ELR (cell line): ENCODE measurements at regions not wholly inside any gene's neighbourhood (a gene's known extent, or its start where the extent isn't known, plus 50 kb on each side); places are given as distances from the start of the nearest gene placed in this dataset.
"Not testable (repeated sequence)": the region's sequence is repeated elsewhere in the genome, so short reads cannot be mapped to it uniquely, and the experiment has no call there.

Experiments
- DNase-seq: peaks from one replicate; pipeline ENCODE4 v3.0.0-alpha.2; 2015; ENCODE audit warnings: low read depth

DNA sequence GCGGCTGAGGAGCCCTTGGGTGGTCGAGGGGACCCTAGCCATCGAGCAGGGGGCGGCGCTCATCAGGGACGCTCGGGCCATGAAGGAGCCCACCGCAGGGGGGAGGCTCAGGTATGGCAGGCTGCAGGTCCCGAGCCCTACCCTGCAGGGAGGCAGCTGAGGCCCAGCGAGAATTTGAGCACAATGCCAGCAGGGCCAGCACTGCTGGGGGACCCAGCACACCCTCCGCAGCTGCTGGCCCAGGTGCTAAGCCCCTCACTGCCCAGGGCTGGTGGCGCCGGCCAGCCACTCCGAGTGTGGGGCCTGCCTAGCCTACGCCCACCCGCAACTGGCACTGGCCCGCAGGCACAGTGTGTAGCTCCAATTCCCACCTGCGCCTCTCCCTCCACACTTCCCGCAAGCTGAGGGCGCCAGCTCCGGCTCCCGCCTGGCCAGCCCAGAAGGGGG, 325.4 kb upstream of the FRG1 start:
- no peak for DNase-seq

DNA sequence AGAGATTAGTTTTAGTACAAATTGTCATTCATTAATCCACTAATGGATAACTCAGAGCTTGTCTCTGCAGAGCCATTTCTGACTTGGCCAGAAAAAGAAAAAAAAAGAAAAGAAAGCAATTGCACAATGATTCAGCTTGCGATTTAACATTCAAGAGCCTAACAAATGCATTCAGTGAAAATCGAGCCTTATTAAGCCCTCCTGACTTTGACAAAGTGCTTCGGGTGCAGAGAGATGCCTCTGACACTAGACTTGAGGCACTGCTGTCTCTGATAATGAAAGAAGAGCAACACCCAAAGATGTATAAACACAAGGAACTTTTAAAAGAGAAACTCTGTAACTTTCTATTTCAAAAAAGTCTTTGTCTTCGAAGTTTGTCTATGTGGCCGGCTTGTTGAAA, 322.9 kb upstream of the FRG1 start:
- DNase-seq = not testable (repeated sequence)

DNA sequence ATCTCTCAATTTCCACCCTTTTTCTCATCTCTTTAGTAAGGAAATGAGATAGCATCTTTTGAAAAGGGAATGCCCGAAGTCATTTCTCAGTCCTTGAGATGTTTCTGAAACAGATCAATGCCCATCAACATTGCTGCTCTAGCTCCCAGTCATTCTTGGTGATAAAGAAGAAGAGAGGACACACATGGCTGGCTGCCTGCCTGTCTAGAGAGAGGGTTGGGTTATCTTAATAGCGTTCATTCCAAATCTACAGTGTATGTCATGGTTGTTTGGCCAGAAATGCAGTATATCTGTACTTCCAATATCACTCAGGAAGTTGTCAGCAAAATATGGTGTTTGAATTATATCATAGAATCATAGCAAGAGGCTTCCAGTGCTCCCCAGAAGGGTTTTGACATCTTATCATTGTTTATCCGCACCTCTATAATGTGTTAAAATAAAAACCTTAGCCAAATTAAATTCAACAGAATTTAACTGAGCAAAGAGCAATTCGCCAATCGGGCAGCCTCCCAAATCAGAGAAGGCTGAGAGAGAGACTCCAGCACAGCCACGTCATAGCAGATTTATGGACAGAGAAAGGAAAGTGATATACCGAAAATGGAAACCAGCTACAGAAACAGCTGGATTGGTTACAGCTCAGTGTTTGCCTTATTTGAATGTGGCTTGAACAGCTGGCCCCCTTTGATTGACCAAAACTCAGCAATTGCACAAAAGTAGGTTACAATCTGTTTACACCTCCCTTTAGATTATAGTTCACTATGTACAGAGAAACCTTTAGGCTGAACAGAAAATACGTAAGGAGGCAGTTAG, 321.0 kb upstream of the FRG1 start:
- DNase-seq = not testable (repeated sequence)

DNA sequence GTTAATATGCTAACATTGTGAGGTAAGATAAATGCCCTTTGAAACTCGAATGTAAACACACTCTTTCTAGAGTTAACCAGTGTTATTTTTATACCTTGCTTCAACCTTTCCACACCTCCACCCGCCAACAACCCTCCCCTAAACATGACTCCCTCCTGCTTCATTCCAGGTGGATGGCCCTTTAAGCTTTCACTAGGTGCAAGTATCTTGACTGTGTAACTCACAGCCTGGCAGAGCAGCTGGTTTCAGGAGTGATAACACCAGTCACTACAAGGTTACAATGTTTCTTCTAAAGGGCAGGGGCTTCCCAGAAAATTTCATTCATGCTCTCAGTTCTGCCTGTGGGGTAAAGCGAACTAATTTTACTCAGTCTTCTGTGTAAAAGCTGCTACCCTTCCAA, 318.1 kb upstream of the FRG1 start:
- not testable (repeated sequence) for DNase-seq

DNA sequence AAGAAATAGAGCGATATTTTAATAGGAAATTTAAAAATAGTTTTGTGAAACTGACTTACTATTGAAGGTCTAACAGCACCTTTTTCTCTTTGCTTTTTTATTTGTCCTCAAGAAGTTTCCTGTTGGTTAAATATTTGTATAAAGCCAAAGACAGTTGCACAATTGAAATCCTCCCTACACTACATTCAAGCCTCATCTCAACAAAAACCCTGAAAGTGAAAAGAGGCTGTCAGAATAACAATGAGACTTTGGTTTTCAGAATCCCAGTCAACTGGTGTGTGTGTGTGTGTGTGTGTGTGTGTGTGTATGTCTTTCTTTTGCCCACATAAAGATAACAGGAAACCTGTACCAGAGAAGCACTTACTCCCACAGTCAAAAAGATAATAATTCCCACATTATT, 313.6 kb upstream of the FRG1 start:
- not testable (repeated sequence) for DNase-seq

DNA sequence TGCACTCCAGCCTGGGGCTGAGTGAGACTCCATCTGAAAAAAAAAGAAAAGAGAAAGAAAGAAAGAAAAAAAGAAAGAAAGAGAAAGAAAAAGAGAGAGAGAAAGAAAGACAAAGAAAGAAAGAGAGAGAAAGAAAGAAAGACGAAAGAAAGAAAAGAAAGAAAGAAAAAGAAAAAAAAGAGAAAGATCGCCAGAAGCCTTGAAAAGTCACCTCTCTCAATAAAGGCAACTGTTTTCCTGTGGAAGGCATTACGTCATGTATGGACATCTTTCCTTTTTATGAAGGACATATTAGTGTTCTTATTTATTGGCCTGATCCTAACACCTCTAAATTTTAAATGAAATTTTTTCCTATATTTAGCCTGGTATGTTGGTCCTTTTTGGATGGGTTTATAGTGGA, 310.9 kb upstream of the FRG1 start:
- not testable (repeated sequence) for DNase-seq

DNA sequence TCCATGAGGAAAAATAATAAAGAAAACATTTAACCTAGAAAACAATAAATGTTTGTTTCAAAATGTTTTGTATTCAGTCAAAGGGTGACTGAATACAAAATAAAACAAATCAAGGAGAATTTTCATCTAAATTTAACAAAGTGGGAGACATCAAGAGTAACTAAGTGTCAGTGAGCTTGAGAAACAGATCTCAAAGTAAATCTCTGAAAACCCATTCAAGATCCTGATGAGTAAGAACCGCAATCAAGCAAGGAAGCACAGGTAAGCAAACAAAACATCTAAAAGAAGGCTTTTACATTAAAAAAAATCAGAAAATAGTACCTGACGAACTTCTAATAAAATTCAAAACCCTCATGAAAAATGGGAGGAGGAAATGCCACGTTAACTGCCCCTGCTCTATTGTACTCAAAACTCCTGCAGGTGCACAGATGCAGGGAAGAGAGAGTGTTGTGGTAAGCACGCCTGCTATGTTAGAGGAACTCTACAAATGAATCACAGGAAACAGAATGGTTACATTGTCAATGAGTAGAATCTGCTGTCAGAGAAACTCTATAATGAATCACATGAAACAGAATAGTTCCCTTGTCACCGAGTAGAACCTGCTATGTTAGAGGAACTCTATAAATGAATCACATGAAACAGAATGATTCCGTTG, 309.6 kb upstream of the FRG1 start:
- not testable (repeated sequence) for DNase-seq

DNA sequence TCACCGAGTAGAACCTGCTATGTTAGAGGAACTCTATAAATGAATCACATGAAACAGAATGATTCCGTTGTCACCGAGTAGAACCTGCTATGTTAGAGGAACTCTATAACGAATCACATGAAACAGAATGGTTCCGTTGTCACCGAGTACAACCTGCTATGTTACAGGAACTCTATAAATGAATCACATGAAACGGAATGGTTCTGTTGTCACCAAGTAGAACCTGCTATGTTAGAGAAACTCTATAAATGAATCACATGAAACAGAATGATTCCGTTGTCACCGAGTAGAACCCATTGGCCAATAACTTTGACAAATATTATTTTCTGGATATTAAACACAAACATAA, 309.1 kb upstream of the FRG1 start:
- not testable (repeated sequence) for DNase-seq

DNA sequence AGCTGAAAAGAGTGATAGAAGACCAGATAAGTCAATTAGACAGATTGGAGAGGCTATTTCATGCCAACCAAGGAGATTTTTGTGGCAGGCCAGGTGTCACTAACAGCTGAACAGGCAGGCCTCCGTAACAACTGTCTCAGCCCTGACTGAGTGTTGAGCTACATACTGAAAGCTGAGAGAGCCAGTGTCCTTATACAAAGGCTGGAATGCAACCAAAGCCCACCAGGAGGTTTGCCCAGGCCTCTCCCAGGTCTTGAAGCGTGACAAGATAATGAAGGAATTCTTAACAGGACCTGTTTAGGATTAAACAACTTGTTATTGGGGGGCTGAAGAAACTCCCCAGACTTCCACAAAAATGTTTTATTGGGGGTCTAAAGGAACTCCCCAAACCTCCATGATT, 290.2 kb upstream of the FRG1 start:
- not testable (repeated sequence) for DNase-seq

DNA sequence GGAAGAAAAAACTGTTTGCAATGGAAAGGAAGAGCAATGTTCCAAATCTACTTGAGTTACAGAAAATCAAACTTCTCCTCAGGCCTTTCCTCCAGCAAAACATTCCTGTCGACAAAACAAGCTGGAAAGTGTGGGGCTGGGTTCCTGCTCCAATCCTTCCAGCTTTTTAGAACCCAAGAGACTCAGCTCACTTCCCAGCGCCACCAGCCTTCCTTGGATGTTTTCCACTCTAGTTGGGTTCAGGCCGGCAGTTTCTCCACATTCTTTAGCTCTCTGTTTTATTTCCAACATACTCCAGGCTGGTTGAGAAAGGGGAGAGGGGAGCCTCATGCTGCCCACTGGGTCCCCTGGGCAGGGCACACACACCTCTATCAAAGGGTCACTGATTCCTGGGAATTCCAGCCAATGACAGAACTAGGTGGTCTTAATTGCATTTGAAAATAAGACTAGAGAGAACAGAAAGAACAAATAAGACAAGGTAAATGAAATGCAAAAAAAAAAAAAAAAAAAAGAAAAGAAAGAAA, 287.5 kb upstream of the FRG1 start:
- DNase-seq = not testable (repeated sequence)

DNA sequence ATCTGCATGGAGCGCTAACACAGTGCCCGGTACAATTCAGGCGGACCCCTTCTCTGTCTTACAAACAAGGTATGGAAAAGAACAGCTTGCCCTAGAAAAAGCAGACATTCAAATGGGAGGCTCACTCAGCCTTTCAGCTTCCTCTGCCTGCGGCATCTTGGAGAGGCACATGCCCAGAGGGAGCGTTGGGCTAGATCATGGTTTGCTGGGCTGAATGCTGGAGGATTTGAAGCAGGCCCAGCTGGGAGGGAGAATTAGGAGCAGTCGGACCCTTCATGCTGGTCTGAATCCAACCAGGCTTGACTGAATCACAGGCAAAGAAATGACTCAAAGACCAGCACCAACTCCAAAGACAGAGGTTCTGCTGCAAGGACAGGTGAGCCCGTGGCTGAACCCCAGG, 286.7 kb upstream of the FRG1 start:
- not testable (repeated sequence) for DNase-seq

DNA sequence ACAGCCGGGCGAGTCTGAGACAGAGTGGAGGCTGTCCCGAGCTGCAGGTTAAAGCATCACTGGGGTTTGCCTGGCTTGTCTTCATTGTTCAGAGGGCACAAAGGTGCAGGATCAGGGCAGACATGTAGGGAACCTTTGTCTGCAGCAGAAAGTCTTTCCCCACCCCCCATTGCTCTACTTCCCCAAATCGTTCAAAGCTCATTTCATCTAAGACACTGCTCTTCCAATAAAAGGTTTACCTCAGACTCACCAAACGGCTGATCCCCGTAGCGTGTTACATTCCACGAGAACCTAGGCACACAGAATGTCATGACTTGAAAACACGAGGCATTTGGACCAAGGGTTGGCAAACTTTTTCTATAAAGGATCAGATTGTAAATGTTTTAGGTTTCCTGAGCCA, 286.3 kb upstream of the FRG1 start:
- DNase-seq = not testable (repeated sequence)

DNA sequence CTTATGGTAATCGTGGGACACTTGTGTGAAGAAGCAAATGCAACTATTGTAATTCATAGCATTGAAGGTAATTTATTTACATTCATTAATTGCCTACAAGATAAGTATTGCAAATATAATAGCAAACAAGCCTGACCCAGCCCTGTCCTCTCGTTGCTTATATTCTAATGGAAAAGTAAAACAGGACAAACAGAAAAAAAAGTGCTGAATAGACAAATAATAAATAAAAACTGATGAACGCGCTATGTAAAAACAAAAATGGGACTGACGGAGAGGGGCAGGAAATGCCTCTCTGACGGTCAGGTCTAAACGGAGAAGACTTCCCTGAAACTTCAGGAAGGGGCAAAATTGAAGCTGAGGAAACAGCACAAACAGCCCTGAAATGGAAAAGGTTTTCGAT, 284.9 kb upstream of the FRG1 start:
- not testable (repeated sequence) for DNase-seq

DNA sequence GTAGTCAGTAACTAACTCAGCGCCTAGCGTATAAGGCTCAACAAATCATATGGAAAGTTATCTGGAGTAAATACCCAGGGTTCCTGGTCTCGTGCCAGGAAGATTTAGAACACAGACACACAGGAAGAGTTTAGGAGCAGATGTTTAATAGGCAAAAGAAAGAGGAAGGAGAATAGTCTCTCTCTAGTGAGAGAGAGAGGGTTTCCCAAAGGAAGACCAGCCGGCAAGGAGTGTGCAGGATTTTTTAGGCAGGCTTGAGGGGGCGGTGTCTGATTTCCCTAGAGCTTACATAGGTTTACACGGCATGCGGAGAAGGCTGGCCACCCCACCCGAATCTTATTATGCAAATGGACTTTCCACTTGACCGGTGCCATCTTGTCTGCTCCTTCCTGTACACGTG, 284.0 kb upstream of the FRG1 start:
- no peak for DNase-seq

DNA sequence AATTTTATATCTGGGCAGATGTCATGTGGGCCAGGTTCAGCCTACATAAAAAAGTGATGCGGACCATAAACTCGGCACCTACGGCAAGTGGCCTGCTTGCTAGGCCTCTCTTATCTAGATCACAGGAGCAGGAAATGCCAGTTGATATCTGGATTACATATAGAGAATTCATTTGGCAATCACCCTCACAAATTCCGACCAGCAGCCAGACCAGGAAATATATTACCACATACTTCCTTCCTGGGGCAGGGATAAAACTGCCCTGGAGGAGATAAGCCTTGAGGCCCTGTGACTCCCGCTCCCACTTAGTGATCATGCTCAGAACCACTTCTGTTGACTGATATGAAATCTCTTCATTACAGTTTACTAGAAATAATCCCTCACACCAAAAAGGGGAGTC, 282.4 kb upstream of the FRG1 start:
- DNase-seq = not testable (repeated sequence)

DNA sequence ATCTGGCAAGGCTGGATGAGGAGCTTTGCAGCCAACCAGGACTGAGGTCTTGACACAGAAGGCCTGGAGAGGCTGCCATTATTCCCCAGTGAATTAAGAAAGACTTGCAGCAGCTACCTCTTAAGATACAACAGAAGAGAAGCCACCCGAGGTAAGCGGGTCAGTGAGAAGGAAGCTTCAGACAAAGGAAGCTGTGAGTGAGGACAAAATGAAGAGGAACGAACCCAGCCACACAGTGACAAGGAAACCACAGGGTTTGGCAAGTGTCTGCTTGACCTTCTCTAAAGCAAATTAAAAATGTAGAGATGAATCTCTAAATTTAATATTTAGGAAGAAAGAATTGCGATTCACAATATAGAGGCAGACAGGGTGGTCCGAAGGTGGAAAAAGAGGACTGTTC, 281.8 kb upstream of the FRG1 start:
- DNase-seq = not testable (repeated sequence)

DNA sequence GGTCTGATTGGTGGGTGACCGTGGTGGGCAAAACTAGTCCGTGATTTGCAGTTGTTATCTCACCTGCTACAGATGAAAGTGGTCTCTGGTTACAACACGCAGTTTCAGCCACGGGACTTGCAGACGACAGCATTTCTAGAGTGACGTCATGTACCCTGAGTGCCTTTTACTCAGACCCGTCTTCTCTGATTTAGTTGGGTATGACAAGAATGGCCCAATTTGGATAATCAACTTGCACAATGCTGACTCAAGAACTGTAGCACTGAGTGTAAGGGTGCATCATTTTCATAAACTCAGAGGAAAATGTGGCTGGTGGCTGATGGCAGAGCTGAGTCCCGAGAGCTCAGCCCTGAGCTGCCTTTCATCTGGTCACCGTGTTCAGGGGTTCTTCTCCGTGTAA, 281.4 kb upstream of the FRG1 start:
- DNase-seq = no peak

DNA sequence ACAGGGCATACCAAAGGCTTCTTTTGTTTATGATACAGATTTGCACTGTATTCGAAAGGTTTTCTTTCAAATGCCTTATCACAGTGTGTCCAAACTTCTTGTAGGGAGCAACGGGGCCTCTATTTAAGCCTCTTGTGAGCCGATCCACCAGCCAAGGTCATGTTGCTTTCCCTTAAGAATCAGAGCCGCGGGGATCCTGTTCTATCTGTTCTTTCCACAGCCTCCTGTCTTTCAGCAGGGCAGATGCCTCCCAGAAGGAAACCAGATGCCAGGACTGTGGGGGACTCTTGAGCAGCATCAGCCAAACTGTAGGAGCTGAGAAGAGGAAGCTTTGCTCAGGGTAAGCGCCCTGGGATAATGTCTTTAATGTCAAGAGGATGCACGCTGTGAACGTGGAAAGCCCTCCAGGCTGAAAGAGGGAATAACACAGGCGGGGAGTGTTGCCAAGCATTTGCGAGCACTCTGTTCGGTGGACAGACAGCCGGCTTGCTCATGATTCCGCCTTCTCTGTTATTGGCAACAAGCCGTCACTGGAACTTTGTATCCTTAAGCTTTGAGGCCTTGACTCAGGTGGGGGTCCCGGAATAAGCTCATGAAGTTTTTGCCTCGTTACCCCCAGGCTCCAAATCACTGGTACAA, 279.8 kb upstream of the FRG1 start:
- DNase-seq = no peak

DNA sequence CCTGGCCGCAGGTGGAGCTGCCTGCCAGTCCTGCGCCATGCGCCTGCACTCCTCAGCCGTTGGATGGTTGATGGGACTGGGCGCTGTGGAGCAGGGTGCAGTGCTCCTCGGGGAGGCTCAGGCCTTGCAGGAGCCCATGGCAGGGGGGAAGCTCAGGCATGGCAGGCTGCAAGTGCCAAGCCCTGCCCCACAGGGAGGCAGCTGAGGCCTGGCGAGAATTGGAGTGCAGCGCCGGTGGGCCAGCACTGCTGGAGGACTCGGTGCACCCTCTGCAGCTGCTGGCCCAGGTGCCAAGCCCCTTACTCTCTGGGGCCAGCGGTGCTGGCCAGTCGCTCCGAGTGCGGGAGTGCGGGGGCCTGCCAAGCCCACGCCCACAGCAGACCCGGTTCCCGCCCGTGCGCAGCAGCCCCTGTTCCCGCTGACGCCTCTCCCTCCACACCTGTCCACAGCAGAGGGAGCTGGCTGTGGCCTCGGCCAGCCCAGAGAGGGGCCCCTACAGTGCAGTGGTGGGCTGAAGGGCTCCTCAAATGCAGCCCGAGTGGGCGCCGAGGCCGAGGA, 275.9 kb upstream of the FRG1 start:
- DNase-seq = no peak

DNA sequence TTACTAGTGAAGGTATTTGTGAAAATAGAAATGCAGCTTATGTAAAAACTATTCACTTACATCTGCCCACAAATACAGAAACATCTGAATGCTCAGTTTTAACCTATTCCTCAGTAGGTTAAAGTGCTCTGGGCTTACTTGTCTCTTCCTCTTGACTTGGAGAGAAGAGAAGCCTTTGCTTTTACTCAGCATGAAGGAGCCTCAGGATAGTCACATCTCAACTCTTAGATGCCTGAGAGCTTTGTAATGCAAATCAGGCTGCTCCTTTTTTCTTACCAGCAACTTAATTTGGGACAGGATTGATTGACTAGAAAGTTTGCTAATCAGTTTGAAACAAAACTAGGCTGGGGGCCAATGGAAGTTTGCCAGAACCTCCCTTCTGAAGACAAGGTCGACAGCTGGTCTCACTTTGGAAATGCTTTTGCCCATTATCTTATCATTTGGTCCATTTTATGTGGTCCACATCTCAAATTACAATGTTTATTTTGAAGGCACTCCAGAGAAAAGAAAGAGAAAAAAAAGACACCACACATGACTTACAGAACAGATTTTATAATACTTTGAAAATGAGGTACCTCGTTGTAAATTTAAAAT, 274.9 kb upstream of the FRG1 start:
- DNase-seq = not testable (repeated sequence)

DNA sequence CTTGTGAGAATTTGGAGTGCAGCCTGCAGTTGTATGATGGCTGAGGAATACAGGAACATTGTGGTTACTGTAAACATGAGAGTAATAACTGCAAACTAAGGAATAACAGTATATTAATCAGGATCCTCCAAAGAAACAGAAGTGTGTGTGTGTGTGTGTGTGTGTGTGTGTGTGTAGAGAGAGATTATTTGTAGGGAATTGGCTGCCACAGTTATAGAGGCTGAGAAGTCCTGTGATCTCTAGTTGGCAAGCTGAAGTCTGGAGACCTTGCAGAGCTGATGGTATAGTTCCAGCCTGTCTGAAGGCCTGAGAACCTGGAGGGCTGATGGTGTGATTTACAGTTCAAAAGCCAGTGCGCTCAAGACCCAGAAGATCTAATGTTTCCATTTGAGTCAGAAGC, 273.3 kb upstream of the FRG1 start:
- DNase-seq = not testable (repeated sequence)

DNA sequence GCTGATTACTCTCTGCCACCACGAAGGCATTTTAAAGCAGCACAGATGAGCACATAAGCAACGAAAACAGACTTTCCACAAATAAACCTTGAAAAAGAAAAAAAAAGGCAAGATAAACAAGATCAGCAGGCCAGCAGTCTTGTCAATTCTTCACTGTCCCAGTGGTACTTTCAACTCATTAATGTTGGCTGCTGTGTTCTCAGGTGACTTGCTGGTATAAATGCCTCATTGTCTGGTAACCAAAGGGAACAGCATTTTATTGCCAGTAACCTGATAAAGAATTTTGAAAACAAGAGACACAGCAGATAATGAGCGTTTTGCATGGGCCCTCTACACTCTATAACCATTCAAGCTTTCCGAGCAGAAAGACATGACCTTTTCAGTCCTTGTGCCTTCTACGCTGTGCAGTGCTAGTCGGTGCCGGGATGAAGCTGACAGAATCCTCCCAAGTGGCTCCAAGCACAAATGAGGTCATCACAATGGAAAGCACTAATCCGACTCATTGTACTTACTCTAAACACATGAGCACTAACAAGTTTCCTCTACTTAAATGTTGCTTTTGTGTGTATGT, 242.9 kb upstream of the FRG1 start:
- not testable (repeated sequence) for DNase-seq
